DND-41 (cell line): ENCODE measurements at regions not wholly inside any gene's neighbourhood (a gene's known extent, or its start where the extent isn't known, plus 50 kb on each side); places are given as distances from the start of the nearest gene placed in this dataset.

Experiments used
- ATAC-seq: fragments of 200-7000 bp; cut with Tn5 transposase; 3 replicates; pipeline ENCODE4 v1.9.1; 2021; ENCODE audit warnings: low read depth; ENCODE audit not compliant: insufficient read depth
- DNase-seq: peaks from one replicate; pipeline ENCODE4 v3.0.0-alpha.2; 2020
- H2AFZ ChIP-seq: 2 replicates; pipeline ENCODE4 v1.6.0; 2012; ENCODE audit warnings: low read depth, low read length
- H3K27ac ChIP-seq: 2 replicates; pipeline ENCODE4 v1.5.1; 2012; ENCODE audit warnings: low read length, inconsistent platforms
- H3K27me3 ChIP-seq: fragments of 200-600 bp; sonication (generic); 2 replicates; pipeline ENCODE4 v1.6.0; 2012; ENCODE audit warnings: low read length, mild to moderate bottlenecking, inconsistent platforms; ENCODE audit not compliant: insufficient read depth, poor library complexity
- H3K36me3 ChIP-seq: 2 replicates; pipeline ENCODE4 v1.5.1; 2012; ENCODE audit warnings: low read length, inconsistent platforms; ENCODE audit not compliant: insufficient read depth
- H3K4me1 ChIP-seq: 2 replicates; pipeline ENCODE4 v1.5.1; 2012; ENCODE audit warnings: mild to moderate bottlenecking, low read length; ENCODE audit not compliant: insufficient read depth
- H3K4me2 ChIP-seq: 2 replicates; pipeline ENCODE4 v1.6.0; 2012; ENCODE audit warnings: mild to moderate bottlenecking, moderate library complexity, low read length, inconsistent platforms; ENCODE audit not compliant: insufficient read depth
- H3K4me3 ChIP-seq, 2 experiments: fragments of 200-600 bp in 1 of 2; shearing (Covaris generic) in 1 of 2; 2 replicates each; pipeline ENCODE4 v1.5.1; 2012 to 2016; ENCODE audit warnings: inconsistent platforms in 2 of 2, low read length in 2 of 2, mild to moderate bottlenecking in 2 of 2, low read depth in 1 of 2, moderate library complexity in 1 of 2
- H3K79me2 ChIP-seq: 2 replicates; pipeline ENCODE4 v1.6.0; 2012; ENCODE audit warnings: low read length, inconsistent platforms; ENCODE audit not compliant: insufficient read depth
- H3K9ac ChIP-seq: 2 replicates; pipeline ENCODE4 v1.6.0; 2012; ENCODE audit warnings: low read depth, mild to moderate bottlenecking, inconsistent platforms, low read length, moderate library complexity
- H3K9me3 ChIP-seq: 2 replicates; pipeline ENCODE4 v1.5.1; 2012; ENCODE audit warnings: low read length, moderate library complexity, mild to moderate bottlenecking, inconsistent platforms; ENCODE audit not compliant: insufficient read depth, severe bottlenecking
- H4K20me1 ChIP-seq: 2 replicates; pipeline ENCODE4 v1.6.0; 2012; ENCODE audit warnings: low read length; ENCODE audit not compliant: insufficient read depth
- EZH2 ChIP-seq: IDR thresholded peaks from 3 replicates; pipeline ENCODE4 v1.6.1; 2012; ENCODE audit warnings: borderline replicate concordance, low read depth, mild to moderate bottlenecking, moderate library complexity, low read length, inconsistent platforms; ENCODE audit not compliant: severe bottlenecking
- TF ChIP-seq, protein P1 (sequence below): IDR thresholded peaks from 2 replicates; pipeline ENCODE4 v1.5.1; 2012; ENCODE audit warnings: borderline replicate concordance, low read length, moderate library complexity, mild to moderate bottlenecking; ENCODE audit not compliant: poor library complexity, severe bottlenecking; ENCODE audit errors: extremely low read depth

DNA sequence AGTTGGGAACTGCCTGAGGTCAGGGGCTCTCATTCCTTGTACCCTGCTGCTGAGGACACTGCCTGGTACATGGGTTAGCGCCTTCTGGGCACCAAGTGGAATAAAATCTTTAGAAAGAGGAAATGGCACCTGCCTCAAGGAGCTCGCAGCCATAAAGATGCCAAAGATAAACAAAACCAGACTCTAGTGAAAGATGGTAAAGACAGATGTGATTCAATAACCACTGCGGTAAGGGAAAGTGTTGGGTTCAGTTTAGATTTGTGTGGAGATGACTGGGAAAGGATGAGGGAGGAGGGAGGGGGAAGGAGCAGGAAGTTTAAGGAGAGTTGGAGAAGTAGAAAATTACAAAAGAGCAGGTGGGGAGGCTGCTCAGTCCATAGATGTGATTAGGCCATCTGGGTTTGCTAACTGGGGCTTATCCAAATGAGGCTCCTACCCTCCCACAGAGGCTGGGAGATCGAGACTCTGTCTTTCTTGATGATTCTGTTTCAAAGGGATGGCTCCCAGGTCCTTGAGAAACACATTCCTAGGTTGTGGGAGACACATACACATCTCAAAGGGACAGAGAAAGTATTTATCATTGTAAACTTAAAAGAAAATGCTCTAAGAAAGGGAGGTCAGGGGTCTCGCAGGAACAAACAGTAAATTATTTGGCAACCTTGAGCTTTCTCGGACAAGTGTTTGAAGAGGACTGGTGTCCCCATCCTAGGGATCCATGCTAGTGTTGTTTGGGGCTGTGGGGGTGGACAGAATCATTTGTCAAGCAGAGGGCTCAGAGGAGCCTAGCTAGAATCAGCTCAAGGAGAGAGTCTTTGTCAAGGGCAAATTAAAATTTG, 65.7 kb upstream of the MORC3 start:
- Histone ChIP-seq H3K9me3 (no peaks in the 10 kb centered on the region), H3K27ac (no peak overlapping the region), H4K20me1 (no peaks in the 10 kb centered on the region), H3K4me1 (peaks cover 5% of the 10 kb centered on the region; the same call in 1 of the 2 replicates), H3K79me2 (no peaks in the 10 kb centered on the region), H3K4me2 (no peak overlapping the region), H3K9ac (no peak overlapping the region), H3K36me3 (peaks cover 28% of the 10 kb centered on the region), H3K4me3 (no peak overlapping the region), H3K27me3 (no peaks in the 10 kb centered on the region), H2AFZ (no peak overlapping the region)
- DNase-seq (no peak), ATAC-seq (peak; percentile 62)
- TF ChIP-seq, protein P1, sequence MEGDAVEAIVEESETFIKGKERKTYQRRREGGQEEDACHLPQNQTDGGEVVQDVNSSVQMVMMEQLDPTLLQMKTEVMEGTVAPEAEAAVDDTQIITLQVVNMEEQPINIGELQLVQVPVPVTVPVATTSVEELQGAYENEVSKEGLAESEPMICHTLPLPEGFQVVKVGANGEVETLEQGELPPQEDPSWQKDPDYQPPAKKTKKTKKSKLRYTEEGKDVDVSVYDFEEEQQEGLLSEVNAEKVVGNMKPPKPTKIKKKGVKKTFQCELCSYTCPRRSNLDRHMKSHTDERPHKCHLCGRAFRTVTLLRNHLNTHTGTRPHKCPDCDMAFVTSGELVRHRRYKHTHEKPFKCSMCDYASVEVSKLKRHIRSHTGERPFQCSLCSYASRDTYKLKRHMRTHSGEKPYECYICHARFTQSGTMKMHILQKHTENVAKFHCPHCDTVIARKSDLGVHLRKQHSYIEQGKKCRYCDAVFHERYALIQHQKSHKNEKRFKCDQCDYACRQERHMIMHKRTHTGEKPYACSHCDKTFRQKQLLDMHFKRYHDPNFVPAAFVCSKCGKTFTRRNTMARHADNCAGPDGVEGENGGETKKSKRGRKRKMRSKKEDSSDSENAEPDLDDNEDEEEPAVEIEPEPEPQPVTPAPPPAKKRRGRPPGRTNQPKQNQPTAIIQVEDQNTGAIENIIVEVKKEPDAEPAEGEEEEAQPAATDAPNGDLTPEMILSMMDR = no peak
- TF ChIP-seq EZH2 = no peak

- Histone ChIP-seq H4K20me1 (no peaks in the 10 kb centered on the region), H3K4me3 (no peak overlapping the region), H3K27ac (no peak overlapping the region), H3K4me1 (peaks cover 17% of the 10 kb centered on the region), H3K9me3 (no peaks in the 10 kb centered on the region), H3K79me2 (no peaks in the 10 kb centered on the region), H2AFZ (no peak overlapping the region), H3K4me2 (no peak overlapping the region), H3K36me3 (peaks cover 23% of the 10 kb centered on the region), H3K9ac (no peak overlapping the region), H3K27me3 (no peaks in the 10 kb centered on the region)
- no peak for DNase-seq
- no peak for ATAC-seq
- TF ChIP-seq, protein P1 = no peak
- TF ChIP-seq EZH2 = no peak
Observed at GRCh38 chr21:36255663-36256062, 64.3 kb upstream of the MORC3 start.

- Histone ChIP-seq H3K36me3 (peaks cover 23% of the 10 kb centered on the region), H2AFZ (no peak overlapping the region), H3K4me3 (no peak overlapping the region), H3K4me1 (peaks cover 19% of the 10 kb centered on the region), H3K27ac (no peak overlapping the region), H4K20me1 (no peaks in the 10 kb centered on the region), H3K9me3 (no peaks in the 10 kb centered on the region), H3K79me2 (no peaks in the 10 kb centered on the region), H3K4me2 (no peak overlapping the region), H3K9ac (no peak overlapping the region), H3K27me3 (no peaks in the 10 kb centered on the region)
- ATAC-seq (no peak), DNase-seq (no peak)
- no peak for TF ChIP-seq EZH2
- TF ChIP-seq, protein P1 = no peak
Observed at GRCh38 chr21:36257657-36258056, 62.3 kb upstream of the MORC3 start.
